ENCODE measurements at regions not wholly inside any gene's neighbourhood (a gene's known extent, or its start where the extent isn't known, plus 50 kb on each side); places are given as distances from the start of the nearest gene placed in this dataset.

- TF ChIP-seq POLR2A (IDR thresholded peaks at IDR 0.05) (no peak), CTCF (IDR thresholded peaks at IDR 0.05) (no peak)
Measured at GRCh38 chr18:41096504-41096903, 858.5 kb upstream of the PIK3C3 start.

Data from Peyer's patch (tissue), 4 donors.